Esophagus squamous epithelium (tissue), 5 donors: ENCODE measurements at regions not wholly inside any gene's neighbourhood (a gene's known extent, or its start where the extent isn't known, plus 50 kb on each side); places are given as distances from the start of the nearest gene placed in this dataset.

ENCODE experiments used
- DNase-seq: peaks from one replicate; lab custom pipeline; 2025; lab: John Stamatoyannopoulos, UW
- H3K27ac ChIP-seq, 4 donors: fragments of 200-600 bp; sonication (generic); one replicate each; pipeline ENCODE4 v1.5.1; 2016 to 2019; ENCODE audit warnings: mild to moderate bottlenecking in 1 of 4
- H3K27me3 ChIP-seq, 4 donors: fragments of 200-600 bp; sonication (generic); 1 replicate in 3 of 4; 2 replicates in 1 of 4; pipeline versions ENCODE4 v1.5.1 to v1.6.0; 2017 to 2021; ENCODE audit warnings: antibody characterized with exemption in 1 of 4
- H3K36me3 ChIP-seq, 3 donors: fragments of 200-600 bp; sonication (generic); one replicate each; pipeline ENCODE4 v1.5.1; 2016 to 2019
- H3K4me1 ChIP-seq, 3 donors: fragments of 200-600 bp; sonication (generic); one replicate each; pipeline ENCODE4 v1.5.1; 2017 to 2019
- H3K4me3 ChIP-seq, 4 donors: fragments of 200-600 bp; sonication (generic); 1 replicate in 3 of 4; 2 replicates in 1 of 4; pipeline ENCODE4 v1.5.1; 2016 to 2019; ENCODE audit warnings: mild to moderate bottlenecking in 2 of 4, moderate library complexity in 1 of 4
- H3K9me3 ChIP-seq, 3 donors: fragments of 200-600 bp; sonication (generic); one replicate each; pipeline ENCODE4 v1.5.1; 2016 to 2019
- POLR2A ChIP-seq, 4 donors: fragments of 450-650 bp; IDR thresholded peaks; one replicate each; pipeline ENCODE4 v1.6.1; 2017; ENCODE audit warnings: antibody characterized with exemption in 4 of 4, mild to moderate bottlenecking in 4 of 4, moderate library complexity in 3 of 4
- WGBS, 2 donors: methylation state at CpG; one replicate each; pipeline ENCODE4 v1.1.5; 2018; 5-methylcytosine and 5-hydroxymethylcytosine counted together
- intact Hi-C: fragments of 100-400 bp; cut with DNase I; formaldehyde crosslinking; loops from one replicate; pipeline ENCODE4 v1.15.0; 2022
- TF ChIP-seq, protein P1 (sequence below), 6 experiments: fragments of 450-650 bp in 4 of 6; fragments of 200-600 bp in 2 of 6; sonication (generic) in 2 of 6; IDR thresholded peaks; one replicate each; pipeline ENCODE4 v1.5.1; 2016 to 2019; ENCODE audit warnings: antibody characterized with exemption in 6 of 6, mild to moderate bottlenecking in 4 of 6, moderate library complexity in 4 of 6
- donor health status: DM: yes; HTN: yes; CAD: no.

DNA sequence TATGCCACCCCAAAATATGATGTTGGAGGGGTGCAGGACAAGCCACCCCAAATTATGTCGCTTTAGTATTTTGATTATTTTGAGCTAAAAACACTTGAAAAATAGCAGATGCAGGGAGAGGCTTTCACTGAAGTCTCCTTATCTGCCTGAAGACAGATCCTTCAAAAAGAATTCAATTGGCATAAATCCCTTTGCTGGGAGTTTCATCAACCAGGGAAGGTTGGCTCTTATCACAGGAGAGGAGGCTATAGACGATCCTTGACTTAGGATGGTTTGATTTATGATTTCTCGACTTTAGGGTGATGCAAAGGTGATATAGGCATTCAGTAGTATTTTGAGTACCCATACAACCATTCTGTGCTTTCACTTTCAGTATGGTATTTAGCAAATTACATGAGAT is 97.8 kb upstream of the CAMK1G start:
- no peaks in the 10 kb centered on the region for H3K36me3 ChIP-seq
- H3K9me3 ChIP-seq: no peaks in the 10 kb centered on the region
- TF ChIP-seq, protein P1, sequence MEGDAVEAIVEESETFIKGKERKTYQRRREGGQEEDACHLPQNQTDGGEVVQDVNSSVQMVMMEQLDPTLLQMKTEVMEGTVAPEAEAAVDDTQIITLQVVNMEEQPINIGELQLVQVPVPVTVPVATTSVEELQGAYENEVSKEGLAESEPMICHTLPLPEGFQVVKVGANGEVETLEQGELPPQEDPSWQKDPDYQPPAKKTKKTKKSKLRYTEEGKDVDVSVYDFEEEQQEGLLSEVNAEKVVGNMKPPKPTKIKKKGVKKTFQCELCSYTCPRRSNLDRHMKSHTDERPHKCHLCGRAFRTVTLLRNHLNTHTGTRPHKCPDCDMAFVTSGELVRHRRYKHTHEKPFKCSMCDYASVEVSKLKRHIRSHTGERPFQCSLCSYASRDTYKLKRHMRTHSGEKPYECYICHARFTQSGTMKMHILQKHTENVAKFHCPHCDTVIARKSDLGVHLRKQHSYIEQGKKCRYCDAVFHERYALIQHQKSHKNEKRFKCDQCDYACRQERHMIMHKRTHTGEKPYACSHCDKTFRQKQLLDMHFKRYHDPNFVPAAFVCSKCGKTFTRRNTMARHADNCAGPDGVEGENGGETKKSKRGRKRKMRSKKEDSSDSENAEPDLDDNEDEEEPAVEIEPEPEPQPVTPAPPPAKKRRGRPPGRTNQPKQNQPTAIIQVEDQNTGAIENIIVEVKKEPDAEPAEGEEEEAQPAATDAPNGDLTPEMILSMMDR (IDR thresholded peaks at IDR 0.05): no peak
- no peak for TF ChIP-seq POLR2A (IDR thresholded peaks at IDR 0.05)
- H3K27me3 ChIP-seq: no peaks in the 10 kb centered on the region
- WGBS, 2 donors: 83 to 86% methylated on average over 3 of the region's 3 CpGs
- H3K4me3 ChIP-seq: no peak overlapping the region
- H3K27ac ChIP-seq: peak overlapping the region in 3 of 4 donors; percentile 32 to 50 (median 34)
- no peak for DNase-seq
- H3K4me1 ChIP-seq: peaks cover 0 to 51% (median 7%) of the 10 kb centered on the region in 3 donors
- intact Hi-C loops: no loop called here

DNA sequence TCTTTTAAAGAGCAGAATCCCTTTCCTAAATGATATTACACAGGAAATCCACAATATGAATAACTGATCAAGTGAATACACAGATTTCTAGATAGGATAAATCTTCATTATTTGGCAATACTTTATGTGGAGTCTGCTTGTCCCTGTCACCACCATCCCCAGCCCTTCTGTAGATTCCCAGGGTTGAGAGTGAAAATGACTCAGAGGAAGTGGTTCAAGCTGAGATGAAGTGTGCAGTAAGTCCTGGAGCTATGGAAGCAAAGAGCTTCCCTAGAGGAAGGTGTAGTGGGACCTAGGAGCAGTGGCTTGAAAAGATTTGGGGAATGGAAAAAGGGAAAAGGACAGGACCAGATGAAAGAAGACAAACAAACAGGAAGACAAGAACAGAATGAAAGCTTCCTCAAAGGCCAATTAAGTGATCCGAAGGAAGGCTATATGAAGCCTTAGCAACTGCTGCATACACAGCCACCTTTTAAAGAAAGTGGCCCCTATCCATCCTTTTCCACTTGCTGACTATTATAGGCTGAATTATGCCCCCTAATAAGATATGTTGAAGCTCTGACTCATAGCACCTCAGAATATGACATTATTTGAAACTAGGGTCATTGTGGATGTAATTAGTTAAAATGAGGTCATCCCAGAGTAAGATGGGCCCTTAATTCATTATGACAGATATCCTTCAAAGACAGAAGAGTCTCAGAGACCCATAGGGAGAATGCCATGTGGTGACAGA is 96.5 kb upstream of the CAMK1G start:
- peaks cover 0 to 39% (median 7%) of the 10 kb centered on the region in 3 donors for H3K4me1 ChIP-seq
- WGBS, 2 donors: 94 to 100% methylated on average over 1 of the region's 1 CpG
- H3K9me3 ChIP-seq: no peaks in the 10 kb centered on the region
- H3K4me3 ChIP-seq: no peak overlapping the region
- TF ChIP-seq POLR2A (IDR thresholded peaks at IDR 0.05): no peak
- TF ChIP-seq, protein P1 (IDR thresholded peaks at IDR 0.05): no peak
- intact Hi-C loops: no loop called here
- H3K27ac ChIP-seq: no peak overlapping the region
- no peaks in the 10 kb centered on the region for H3K27me3 ChIP-seq
- no peaks in the 10 kb centered on the region for H3K36me3 ChIP-seq
- no peak for DNase-seq

DNA sequence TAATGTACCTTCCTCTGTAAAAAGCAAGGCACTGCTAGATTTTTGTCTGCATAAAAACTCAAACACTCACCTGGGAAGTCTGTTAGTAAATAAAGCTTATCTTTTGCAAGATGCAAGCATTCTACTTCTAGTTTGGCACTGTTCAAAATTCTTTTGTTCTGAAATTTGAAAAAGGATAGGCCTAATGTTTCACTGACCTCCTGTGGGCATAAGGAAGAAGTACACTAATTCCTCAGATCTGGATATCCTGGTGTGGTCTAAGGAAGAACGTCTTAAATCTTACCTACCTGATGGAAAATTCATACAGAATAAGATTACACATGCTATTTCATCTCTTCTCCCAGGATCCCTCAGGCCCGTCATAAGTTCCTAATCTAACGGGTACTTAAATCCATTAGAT is 93.5 kb upstream of the CAMK1G start:
- DNase-seq: no peak
- intact Hi-C loops: no loop called here
- no peak for TF ChIP-seq POLR2A (IDR thresholded peaks at IDR 0.05)
- TF ChIP-seq, protein P1 (IDR thresholded peaks at IDR 0.05): peak in 5 of 6 experiments; percentile 22 to 71 (median 38)
- H3K36me3 ChIP-seq: no peaks in the 10 kb centered on the region
- H3K4me3 ChIP-seq: no peak overlapping the region
- WGBS, 2 donors: 42 to 58% methylated on average over 3 of the region's 3 CpGs
- H3K27ac ChIP-seq: no peak overlapping the region
- H3K9me3 ChIP-seq: no peaks in the 10 kb centered on the region
- H3K27me3 ChIP-seq: no peaks in the 10 kb centered on the region
- H3K4me1 ChIP-seq: peaks cover 0 to 22% (median 5%) of the 10 kb centered on the region in 3 donors

DNA sequence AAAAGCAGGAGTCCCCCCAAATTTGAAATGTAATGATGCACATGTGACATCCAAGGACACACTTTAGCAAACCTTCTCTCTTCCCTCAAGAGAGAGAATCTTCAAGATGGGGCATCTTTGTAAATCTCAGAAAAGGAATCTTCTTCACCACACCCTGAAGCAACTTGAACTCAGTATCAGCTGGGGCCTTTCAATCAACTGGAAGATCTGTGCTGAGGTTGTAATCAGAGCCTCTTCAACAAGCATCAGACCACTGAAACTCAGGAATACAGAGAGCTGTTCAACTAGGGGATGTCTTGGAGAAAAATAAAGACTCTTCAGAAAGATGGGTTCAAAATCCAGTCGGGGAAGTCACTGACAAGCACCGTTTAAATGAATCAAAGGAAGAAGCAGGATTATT is 92.5 kb upstream of the CAMK1G start:
- Histone ChIP-seq H3K27me3 (no peaks in the 10 kb centered on the region), H3K4me3 (no peak overlapping the region), H3K9me3 (peaks cover 0 to 5% (median 0%) of the 10 kb centered on the region in 3 donors), H3K4me1 (peaks cover 0 to 12% (median 0%) of the 10 kb centered on the region in 3 donors), H3K27ac (no peak overlapping the region), H3K36me3 (no peaks in the 10 kb centered on the region)
- DNase-seq: no peak
- intact Hi-C loops: no loop called here
- WGBS, 2 donors: 63 to 71% methylated on average over 2 of the region's 2 CpGs
- TF ChIP-seq POLR2A (IDR thresholded peaks at IDR 0.05): no peak
- TF ChIP-seq, protein P1 (IDR thresholded peaks at IDR 0.05): no peak

DNA sequence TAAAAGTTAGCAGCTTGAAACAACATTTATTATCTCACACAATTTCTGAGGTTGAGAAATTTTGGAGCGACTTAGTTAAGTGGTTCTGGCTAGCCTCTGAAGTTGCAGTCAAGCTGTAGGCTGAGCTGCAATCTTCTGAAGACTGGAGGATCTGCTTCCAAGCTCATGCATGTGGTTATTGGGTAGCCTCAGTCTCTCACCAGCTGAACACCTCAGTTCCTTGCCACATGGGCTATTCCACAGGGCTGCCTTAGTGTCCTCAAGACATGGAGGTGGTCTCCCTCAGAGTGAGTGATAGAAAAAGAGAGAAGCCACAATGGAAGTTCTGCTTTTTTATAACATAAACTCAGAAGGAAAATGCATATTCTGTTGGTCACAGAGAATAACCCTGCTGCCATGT is 92.0 kb upstream of the CAMK1G start:
- peaks cover 0 to 8% (median 0%) of the 10 kb centered on the region in 3 donors for H3K9me3 ChIP-seq
- no peak overlapping the region for H3K4me3 ChIP-seq
- 80 to 82% methylated on average over 1 of the region's 1 CpG for WGBS, 2 donors
- peaks cover 0 to 7% (median 0%) of the 10 kb centered on the region in 3 donors for H3K4me1 ChIP-seq
- TF ChIP-seq, protein P1 (IDR thresholded peaks at IDR 0.05): no peak
- TF ChIP-seq POLR2A (IDR thresholded peaks at IDR 0.05): no peak
- intact Hi-C loops: no loop called here
- no peak overlapping the region for H3K27ac ChIP-seq
- H3K27me3 ChIP-seq: no peaks in the 10 kb centered on the region
- no peaks in the 10 kb centered on the region for H3K36me3 ChIP-seq
- DNase-seq: no peak
